ENCODE measurements at regions not wholly inside any gene's neighbourhood (a gene's known extent, or its start where the extent isn't known, plus 50 kb on each side); places are given as distances from the start of the nearest gene placed in this dataset.
"Not testable (repeated sequence)": the region's sequence is repeated elsewhere in the genome, so short reads cannot be mapped to it uniquely, and the experiment has no call there.

DNA sequence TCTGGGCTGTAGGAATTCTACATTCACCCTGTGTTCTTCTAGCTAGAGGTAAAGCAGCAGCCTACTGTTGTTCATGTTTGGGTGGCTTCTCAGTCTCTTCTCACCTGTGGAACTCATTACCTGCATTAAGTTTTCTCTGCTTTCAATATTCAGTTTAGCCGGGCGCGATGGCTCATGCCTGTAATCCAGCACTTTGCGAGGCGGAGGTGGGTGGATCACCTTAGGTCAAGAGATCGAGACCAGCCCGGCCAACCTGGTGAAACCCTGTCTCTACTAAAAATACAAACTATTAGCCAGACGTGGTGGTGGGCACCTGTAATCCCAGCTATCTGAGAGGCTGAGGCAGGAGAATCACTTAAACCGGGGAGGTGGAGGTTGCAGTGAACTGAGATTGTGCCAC, 139.8 kb upstream of the UBE2E3 start:
- DNase-seq: no peak

GRCh38 chr2:180829836-180830235, 150.6 kb upstream of the UBE2E3 start:
- no peak for DNase-seq

GRCh38 chr2:180829261-180829660, 151.1 kb upstream of the UBE2E3 start:
- DNase-seq: no peak

DNA sequence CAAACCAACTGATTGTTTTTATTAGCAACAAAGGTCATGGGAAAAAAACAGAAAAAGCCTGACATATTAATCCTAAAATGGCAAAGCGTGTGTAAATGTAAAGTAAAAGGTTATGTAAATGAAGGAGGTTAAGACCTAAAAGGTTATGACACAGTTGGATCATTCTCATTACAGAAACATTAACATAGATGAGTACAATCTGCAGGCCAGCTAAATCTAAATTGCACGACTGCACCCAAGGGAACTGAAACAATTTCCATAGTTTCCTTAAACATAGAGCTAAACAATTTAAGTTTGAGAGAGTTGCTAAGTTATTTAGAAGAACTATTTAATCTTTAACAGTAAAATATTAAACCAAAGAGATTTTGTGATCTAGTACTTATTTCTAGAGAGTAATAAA, 151.6 kb upstream of the UBE2E3 start:
- DNase-seq: no peak

GRCh38 chr2:180823546-180824141, 156.8 kb upstream of the UBE2E3 start:
- no peak for DNase-seq

DNA sequence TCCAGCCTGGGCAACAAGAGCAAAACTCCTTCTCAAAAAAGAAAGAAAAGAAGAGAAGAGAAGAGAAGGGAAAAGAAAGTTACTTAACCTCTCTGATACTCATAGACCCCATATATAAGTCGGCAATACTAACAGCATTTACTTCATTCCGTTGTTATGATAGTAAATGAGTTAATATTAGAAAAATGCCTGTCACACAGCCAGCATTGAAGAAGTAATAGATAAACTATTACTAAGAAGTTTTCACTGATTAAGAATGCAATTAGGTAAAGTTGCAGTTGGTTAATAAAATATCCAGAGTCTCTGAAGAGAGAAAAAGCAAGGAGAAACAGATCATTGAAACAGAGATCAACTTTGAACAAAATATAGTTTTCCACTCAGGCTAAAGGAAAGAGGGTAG, 161.3 kb upstream of the UBE2E3 start:
- no peak for DNase-seq

DNA sequence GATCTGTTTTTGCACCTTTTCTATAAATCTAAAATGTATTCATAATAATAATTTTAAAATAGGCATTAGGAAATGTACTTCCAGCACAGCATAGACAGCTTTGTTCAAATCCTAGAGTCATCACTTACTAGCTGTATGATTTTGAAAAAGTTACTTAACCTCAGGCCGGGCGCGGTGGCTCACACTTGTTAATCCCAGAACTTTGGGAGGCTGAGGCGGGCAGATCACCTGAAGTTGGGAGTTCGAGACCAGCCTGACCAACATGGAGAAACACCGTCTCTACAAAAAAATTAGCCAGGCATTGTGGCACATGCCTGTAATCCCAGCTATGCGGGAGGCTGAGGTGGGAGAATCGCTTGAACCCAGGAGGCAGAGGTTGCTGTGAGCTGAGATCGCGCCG, 161.7 kb upstream of the UBE2E3 start:
- not testable (repeated sequence) for DNase-seq

- no peak for DNase-seq
These were observed 181.3 kb upstream of the UBE2E3 start for GRCh38 chr2:180799141-180799540.

DNA sequence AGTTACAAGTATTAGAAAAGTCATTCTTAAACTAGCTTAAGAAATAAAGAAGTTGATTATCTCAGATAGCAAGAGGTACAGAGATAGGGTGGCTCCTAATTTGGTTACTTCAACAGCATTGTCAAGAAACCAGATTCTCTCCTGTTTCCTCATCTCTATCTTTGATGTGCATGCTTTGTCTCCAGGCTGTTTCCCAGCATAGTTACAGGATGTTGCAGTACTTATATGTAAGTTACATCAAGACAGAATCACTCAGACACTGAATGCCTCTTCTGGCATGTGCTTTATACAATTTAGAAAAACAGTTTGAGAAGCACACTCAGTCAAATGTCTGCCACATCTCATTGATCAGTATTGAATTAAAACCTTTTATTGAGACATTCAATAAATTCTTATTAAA, 189.5 kb upstream of the UBE2E3 start:
- no peak for DNase-seq

GRCh38 chr2:180787330-180787729, 193.1 kb upstream of the UBE2E3 start:
- no peak for DNase-seq

- no peak for DNase-seq
These were observed 199.1 kb upstream of the UBE2E3 start for GRCh38 chr2:180781276-180781675.

- DNase-seq: no peak
These were observed 202.1 kb upstream of the UBE2E3 start for GRCh38 chr2:180778291-180778690.

DNA sequence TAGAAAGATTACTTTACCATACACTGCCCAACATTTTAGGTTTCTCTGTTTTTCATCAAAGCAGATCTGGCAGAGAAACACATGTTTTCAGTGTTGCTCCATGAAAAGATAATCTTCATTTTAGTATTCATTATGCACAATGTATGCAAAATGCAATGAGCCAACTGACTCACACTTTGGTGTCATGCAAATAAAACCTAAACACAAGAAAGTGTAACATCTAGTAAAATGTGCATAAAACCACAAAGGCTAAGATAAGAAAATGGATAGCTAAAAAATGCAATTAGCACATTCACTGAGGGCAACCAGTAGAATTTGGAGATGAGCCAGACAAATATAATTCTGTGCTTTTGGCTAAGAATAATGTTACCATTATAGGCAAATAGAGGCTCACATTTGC, 203.5 kb upstream of the UBE2E3 start:
- DNase-seq: no peak

DNA sequence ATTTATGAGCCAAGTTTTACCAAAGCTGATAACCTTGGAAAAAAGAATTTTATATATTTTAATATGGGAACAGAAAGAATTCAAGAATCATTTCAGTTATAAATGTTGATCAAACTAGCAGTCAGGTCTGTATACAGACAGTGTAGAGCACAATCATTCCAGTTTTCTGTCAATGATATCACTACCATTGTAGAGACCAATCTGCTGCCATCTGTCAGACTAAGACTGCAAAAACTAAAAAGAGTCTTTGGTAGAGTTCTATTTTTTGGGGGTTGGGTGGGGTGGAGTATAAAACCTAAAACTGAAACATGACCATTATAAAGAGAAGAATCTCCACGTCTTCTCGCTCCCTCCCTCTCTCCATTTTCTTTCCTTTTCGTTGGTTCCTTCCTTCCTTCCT, 204.7 kb upstream of the UBE2E3 start:
- no peak for DNase-seq

DNA sequence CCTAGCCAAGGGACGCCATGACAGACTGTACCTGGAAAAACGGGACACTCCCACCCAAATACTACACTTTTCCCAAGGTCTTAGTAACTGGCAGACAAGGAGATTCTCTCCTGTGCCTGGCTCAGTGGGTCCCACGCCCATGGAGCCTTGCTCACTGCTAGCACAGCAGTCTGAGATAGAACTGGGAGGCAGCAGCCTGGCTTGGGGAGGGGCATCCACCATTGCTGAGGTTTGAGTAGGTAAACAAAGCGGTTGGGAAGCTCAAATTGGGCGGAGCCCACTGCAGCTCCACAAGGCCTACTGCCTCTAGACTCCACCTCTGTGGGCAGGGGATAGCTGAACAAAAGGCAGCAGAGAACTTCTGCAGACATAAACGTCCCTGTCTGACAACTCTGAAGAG, 215.1 kb upstream of the UBE2E3 start:
- DNase-seq: not testable (repeated sequence)

DNA sequence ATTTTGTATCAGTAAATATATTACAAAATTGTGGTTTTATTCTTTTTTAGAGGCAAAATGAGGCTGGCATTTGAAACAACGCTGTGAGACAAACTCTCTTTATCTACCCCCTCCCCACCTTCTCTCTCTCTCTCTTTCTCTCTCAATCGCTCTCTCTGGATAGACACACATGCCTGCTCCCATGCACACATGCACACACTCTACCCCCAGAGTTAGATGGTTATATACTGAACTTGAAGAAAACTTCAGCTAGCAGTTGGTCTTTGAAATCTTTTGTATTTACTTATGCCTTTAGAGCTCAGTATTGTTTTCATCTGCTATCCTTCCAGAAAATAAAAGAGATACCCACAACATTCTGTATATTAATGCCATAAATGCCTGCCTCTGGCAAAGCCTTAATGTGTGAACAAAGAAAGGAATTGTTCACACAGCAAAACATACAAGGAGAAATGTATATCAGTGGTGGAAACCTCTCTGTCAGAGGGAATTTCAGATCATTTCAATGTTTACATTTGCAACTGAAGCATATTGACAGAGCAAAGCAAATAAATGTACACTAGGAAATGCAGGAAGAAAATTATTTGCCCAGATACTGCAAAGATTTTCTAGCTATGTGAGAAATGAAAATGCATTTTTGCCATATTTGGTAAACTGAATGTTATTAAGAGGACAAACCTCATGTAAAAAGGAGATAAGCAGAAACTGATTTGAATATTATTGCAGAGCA, 217.0 kb upstream of the UBE2E3 start:
- no peak for DNase-seq

DNA sequence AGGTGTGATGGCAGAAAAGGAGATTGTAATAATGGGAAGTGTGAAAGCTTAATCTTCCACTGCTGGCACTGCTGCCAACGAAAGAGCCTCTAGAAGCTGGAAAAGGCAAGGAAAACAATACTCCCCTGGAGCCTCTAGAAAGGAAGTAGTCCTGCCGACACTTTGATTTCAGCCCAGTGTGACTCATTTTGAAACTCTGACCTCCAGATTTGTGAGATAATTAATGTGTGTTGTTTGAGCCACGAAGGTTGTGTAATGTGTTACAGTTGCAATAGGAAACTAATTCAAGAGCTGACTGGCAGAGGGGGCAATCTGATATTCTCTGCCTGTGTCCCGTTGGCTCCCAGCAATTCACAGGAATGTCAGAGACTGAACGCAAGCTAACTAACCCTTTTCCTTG, 219.2 kb upstream of the UBE2E3 start:
- no peak for DNase-seq

DNA sequence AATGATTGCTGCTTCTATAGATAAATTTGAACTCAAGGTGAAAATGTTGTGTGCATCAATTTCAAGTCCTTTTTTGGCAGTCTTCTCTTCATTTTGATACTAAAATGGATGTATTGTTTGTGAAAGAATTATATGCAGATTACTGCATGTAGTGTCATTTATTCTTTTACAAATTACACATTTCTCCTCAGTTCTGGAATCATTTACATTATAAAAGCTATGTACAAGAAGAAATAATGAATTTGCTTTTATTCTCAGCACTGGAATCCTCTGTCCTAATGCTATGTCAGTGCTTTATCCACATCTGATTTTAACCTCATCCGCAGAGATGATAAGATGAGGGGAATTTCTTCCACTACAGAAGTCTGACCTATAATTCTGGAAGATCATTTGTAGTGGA, 220.8 kb upstream of the UBE2E3 start:
- DNase-seq: no peak

- no peak for DNase-seq
These were observed 226.3 kb upstream of the UBE2E3 start for GRCh38 chr2:180753809-180754761.

DNA sequence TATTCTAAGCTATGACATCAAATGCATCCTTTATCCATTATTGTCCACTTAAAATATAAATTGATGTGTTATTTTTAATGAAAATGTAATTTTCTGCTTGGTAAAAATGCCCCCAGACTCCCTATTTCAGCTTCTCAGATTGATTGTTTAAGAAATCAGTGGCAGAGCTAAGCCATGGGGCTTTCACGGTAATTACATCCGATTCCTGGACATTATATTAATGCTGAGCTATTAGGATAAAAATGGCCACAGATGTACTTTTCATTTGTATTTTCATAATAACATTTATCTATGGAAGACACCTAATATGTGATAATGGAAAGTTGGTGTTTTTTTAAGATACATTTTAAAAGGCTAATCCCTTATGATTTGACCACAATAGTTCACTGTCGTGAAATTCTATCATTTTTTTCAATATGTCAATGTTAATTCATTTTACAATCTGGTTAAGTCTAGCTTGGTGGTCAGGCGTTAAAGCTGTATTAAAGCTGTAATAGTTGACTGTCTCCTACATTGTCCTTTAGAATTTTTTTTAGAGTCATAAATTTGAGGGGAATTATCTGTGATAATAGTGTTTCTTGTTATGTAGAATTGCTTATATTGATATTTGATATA, 229.0 kb upstream of the UBE2E3 start:
- no peak for DNase-seq

DNA sequence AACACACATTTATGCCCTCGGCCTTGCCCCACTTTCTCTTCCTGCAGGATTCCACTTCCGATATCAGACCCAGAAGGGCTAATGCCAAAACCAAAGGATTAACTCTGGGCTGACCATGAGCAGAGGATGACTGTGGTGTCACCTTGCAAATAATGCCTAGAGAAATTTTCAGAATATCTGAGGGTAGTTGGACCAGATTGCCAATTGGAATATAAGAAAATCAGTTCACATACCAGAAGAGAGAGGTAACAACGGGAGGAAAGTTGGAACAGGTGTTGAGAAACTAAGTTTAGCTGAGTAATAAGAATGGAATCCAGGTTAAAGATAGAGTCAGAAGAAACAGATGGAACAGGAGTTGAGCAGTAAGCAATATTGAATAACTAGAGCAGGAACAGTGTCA, 232.7 kb upstream of the UBE2E3 start:
- no peak for DNase-seq

DNA sequence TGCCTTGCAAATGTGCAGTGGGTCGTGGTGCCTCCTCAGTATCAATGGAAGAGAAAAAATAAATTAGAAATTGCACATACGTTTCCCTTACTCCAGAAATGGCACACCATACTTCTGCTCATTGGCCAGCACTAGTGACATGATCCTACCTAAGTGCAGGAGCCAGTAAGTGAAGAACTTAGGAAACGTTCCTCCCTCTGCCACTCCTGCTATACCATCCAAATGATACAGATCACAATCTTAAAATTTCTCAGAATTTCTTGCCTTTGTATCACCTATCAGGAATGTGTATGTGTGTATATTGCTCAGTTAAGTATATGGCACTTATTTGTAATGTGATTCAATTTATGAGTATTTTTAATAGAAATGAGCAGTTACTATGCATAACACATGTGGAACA, 237.0 kb upstream of the UBE2E3 start:
- DNase-seq: no peak

All from hypothalamus (tissue), 51 donors.